ENCODE measurements at regions not wholly inside any gene's neighbourhood (a gene's known extent, or its start where the extent isn't known, plus 50 kb on each side); places are given as distances from the start of the nearest gene placed in this dataset.
A peak's percentile ranks its signal among the peaks of the same experiment; 100 is the strongest.

DNA sequence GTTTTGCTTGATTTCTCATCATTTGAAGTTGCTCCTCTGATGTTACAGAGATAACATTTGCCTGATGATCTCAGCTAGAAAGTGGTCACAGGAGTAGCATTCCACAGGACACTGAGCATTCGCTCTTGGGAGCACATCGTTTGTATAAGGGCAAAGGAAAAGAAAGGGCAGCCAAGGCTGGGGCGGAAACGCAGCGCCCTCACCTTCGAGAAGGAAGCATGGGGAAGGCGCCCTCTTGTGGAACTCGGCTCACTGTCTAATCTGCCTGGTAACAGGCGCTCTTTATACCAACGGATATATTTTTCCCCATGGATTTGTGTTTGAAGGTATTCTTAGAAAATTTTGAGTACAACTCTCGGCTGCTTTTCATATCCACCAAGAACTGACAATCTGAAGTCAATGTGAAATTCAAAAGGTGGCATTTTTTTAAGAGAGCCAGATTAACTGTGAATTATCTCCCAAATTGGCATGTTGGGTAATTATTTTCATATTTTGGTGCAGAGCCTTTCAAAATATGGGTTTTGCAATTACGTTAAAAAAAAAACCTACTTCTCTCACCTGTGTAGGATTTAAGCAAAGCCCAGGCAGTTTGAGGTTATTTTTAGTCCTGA is 172.7 kb downstream of the CAND1 start:
- Histone ChIP-seq H3K4me3 (peak overlapping the region in 1 of 2 donors; percentile 11), H3K9me3 (no peaks in the 10 kb centered on the region), H3K4me1 (peaks cover 0 to 19% of the 10 kb centered on the region in 2 donors), H3K27ac (peak overlapping the region; percentile 40 to 60), H3K27me3 (no peaks in the 10 kb centered on the region), H3K36me3 (no peaks in the 10 kb centered on the region)
- peak; percentile 94 for DNase-seq (ENCODE audit: low spot score)
- peak; percentile 58 to 87 for TF ChIP-seq CTCF (IDR thresholded peaks at IDR 0.05)

DNA sequence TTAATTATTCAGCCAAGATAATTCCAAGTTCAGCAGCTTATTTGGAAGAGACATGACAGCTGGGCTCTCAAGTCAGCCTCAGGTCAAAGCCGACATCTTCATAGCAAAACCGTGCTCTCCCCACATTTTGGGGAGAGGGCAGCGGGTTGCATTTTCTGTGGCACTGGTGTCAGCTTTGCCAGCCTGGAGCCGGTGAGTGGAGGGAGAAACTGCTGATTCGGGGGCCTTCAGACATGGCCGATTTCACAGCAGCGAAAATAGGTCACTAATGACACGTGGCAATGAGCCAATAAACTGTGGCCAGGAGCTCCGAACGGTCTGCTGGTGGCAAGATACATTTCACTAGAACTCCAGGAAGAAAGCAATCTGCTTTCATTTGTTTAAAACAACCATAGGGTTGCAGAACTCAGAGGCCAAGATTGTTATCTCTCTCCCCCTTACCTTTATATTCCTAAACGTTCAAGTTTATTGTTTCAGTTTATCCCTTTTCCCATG is 173.2 kb downstream of the CAND1 start:
- Histone ChIP-seq H3K27ac (peak overlapping the region; percentile 40 to 60), H3K9me3 (no peaks in the 10 kb centered on the region), H3K27me3 (no peaks in the 10 kb centered on the region), H3K4me1 (peaks cover 0 to 19% of the 10 kb centered on the region in 2 donors), H3K4me3 (peak overlapping the region in 1 of 2 donors; percentile 11), H3K36me3 (no peaks in the 10 kb centered on the region)
- DNase-seq (ENCODE audit: low spot score) = no peak
- TF ChIP-seq CTCF (IDR thresholded peaks at IDR 0.05) = no peak

DNA sequence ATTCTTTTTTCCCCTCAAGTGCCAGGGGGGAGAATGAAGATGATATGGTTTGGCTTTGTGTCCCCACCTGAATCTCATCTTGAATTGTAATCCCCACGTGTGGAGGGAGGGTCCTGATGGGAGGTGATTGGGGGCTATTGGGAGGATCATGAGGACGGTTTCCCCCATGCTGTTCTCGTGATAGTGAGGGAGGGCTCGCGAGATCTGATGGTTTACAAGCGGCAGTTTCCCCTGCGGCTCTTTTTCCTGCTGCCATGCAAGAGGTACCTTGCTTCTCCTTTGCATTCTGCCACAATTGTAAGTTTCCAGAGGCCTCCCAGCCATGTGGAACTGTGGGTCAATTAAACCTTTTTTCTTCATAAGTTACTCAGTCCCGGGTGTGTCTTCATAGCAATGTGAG is 173.7 kb downstream of the CAND1 start:
- TF ChIP-seq CTCF (IDR thresholded peaks at IDR 0.05) = no peak
- H3K9me3 ChIP-seq = no peaks in the 10 kb centered on the region
- peaks cover 0 to 17% of the 10 kb centered on the region in 2 donors for H3K4me1 ChIP-seq
- DNase-seq (ENCODE audit: low spot score) = no peak
- no peaks in the 10 kb centered on the region for H3K36me3 ChIP-seq
- no peaks in the 10 kb centered on the region for H3K27me3 ChIP-seq
- peak overlapping the region in 1 of 2 donors; percentile 40 for H3K27ac ChIP-seq
- no peak overlapping the region for H3K4me3 ChIP-seq

DNA sequence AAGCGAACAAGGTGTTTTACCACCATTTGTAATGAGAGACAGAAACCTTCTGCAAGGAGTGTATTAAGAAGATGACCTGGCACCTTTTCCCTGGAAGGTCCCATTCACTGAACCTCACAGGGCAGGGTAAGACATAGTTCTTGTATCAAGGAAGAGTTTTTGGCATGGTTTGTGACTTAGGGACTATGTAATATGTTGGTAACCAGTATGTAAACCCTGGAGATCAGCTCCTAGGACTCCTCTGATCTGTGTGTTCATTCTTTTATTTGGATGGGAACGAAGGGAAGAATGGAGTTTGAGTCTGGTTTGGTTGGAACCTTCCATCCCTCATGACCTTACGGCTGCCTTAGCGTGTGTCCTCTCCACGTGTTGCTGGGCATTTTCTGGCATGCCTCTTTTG is 175.4 kb downstream of the CAND1 start:
- H3K4me3 ChIP-seq = no peak overlapping the region
- no peaks in the 10 kb centered on the region for H3K27me3 ChIP-seq
- no peak overlapping the region for H3K27ac ChIP-seq
- no peaks in the 10 kb centered on the region for H3K36me3 ChIP-seq
- no peak for TF ChIP-seq CTCF (IDR thresholded peaks at IDR 0.05)
- no peak for DNase-seq (ENCODE audit: low spot score)
- H3K9me3 ChIP-seq = no peaks in the 10 kb centered on the region
- peaks cover 0 to 15% of the 10 kb centered on the region in 2 donors for H3K4me1 ChIP-seq

- Histone ChIP-seq H3K4me1 (peaks cover 0 to 9% of the 10 kb centered on the region in 2 donors), H3K36me3 (no peaks in the 10 kb centered on the region), H3K27ac (no peak overlapping the region), H3K27me3 (no peaks in the 10 kb centered on the region), H3K4me3 (no peak overlapping the region), H3K9me3 (no peaks in the 10 kb centered on the region)
- no peak for DNase-seq (ENCODE audit: low spot score)
- no peak for TF ChIP-seq CTCF (IDR thresholded peaks at IDR 0.05)
Observed at GRCh38 chr12:67446716-67447115, 177.6 kb downstream of the CAND1 start.

DNA sequence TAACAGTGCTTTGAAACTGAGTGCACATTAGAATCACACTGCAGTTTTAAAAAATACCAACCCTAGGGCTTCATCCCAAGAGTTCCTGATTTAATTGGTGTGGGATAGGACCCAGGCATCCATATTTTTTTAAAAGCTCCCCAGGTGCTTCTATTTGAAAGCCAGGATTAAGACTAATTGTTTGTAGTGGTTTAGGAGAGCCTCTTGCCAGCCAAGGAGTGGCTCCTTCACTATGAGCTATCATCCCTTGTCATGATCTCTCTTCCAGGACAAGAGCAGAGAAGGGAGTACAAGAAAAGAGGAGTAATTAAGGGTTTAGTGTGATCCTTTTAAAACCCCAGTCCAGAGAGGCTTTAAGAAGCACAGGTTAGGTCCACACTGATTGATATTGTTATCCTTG is 178.0 kb downstream of the CAND1 start:
- Histone ChIP-seq H3K27me3 (no peaks in the 10 kb centered on the region), H3K9me3 (no peaks in the 10 kb centered on the region), H3K4me3 (no peak overlapping the region), H3K4me1 (peaks cover 0 to 4% of the 10 kb centered on the region in 2 donors), H3K36me3 (no peaks in the 10 kb centered on the region), H3K27ac (no peak overlapping the region)
- no peak for TF ChIP-seq CTCF (IDR thresholded peaks at IDR 0.05)
- no peak for DNase-seq (ENCODE audit: low spot score)
